ENCODE measurements at regions not wholly inside any gene's neighbourhood (a gene's known extent, or its start where the extent isn't known, plus 50 kb on each side); places are given as distances from the start of the nearest gene placed in this dataset.

- no TSS peak for BruUV-seq (replicated peaks)
- Histone ChIP-seq H3K27me3 (ENCODE audit: control insufficient read depth in 2 of 2, insufficient read depth in 2 of 2, low read length in 2 of 2) (peaks cover 3% of the 10 kb centered on the region in 2 experiments), H3K4me1 (ENCODE audit: control insufficient read depth, extremely low read depth, insufficient read depth, low read length) (no peaks in the 10 kb centered on the region), H3K4me3 (replicated peaks in 1 of 3; ENCODE audit: insufficient read depth in 1 of 3, low read depth in 1 of 3, low read length in 3 of 3) (no peak overlapping the region), H2AFZ (ENCODE audit: low read depth, low read length) (no peak overlapping the region), H3K36me3 (ENCODE audit: control insufficient read depth in 2 of 2, extremely low read depth in 1 of 2, insufficient read depth in 2 of 2, low read length in 2 of 2) (no peaks in the 10 kb centered on the region), H3K4me2 (ENCODE audit: insufficient read depth, low read length) (no peak overlapping the region), H3K27ac (ENCODE audit: insufficient read depth, low read depth, low read length) (no peak overlapping the region), H3K9ac (replicated peaks; ENCODE audit: extremely low read depth, insufficient read depth, low read length) (no peak overlapping the region), H3K9me3 (replicated peaks; ENCODE audit: control insufficient read depth, insufficient read depth, low read length) (no peaks in the 10 kb centered on the region), H3K9me1 (replicated peaks; ENCODE audit: control insufficient read depth, extremely low read depth, insufficient read depth, low read length) (no peaks in the 10 kb centered on the region), H4K20me1 (replicated peaks; ENCODE audit: control insufficient read depth, extremely low read depth, insufficient read depth, low read length) (no peaks in the 10 kb centered on the region), H3K79me2 (ENCODE audit: control insufficient read depth, insufficient read depth, low read length) (no peaks in the 10 kb centered on the region)
- dilution Hi-C loops (cut with MboI; ENCODE audit: extremely low pct_ligation_motif_present, low sequenced_read_pairs) = no loop called here
- intact Hi-C loops (cut with micrococcal nuclease) = no loop called here
- POLR2A ChIA-PET = no interaction called here
- CTCF ChIA-PET = interaction anchor here (1.1 kb wide), 1 partner anchor 10 kb away, joined by 3 read pairs; no protein-coding TSS in a partner anchor
- DNase-seq (ENCODE audit: low read depth, low spot score) (no peak), FAIRE-seq (no peak)
- TF ChIP-seq FOS (IDR thresholded peaks at IDR 0.05; ENCODE audit: borderline replicate concordance, insufficient read depth, low read length) = no peak
- no peak for TF ChIP-seq GATA2 (IDR thresholded peaks at IDR 0.05; ENCODE audit: insufficient read depth, insufficient read length, low read depth, low read length)
- TF ChIP-seq JUN (IDR thresholded peaks at IDR 0.05; ENCODE audit: borderline replicate concordance, insufficient read depth, insufficient read length, low read depth) = no peak
- no peak for TF ChIP-seq POLR2A (IDR thresholded peaks at IDR 0.05; ENCODE audit: low read depth, low read length)
- TF ChIP-seq CTCF (IDR thresholded peaks at IDR 0.05; ENCODE audit: extremely low read depth in 1 of 2, insufficient read depth in 1 of 2, low read depth in 1 of 2, low read length in 2 of 2) = no peak
- TF ChIP-seq, protein P1, sequence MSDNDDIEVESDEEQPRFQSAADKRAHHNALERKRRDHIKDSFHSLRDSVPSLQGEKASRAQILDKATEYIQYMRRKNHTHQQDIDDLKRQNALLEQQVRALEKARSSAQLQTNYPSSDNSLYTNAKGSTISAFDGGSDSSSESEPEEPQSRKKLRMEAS (IDR thresholded peaks at IDR 0.05; ENCODE audit: insufficient read depth, insufficient read length) = no peak
- no peak for TF ChIP-seq POLR2AphosphoS5 (IDR thresholded peaks at IDR 0.05; ENCODE audit: insufficient read depth, low read depth, low read length)
- no peak for TF ChIP-seq MYC (IDR thresholded peaks at IDR 0.05; ENCODE audit: low read depth, low read length)
- TF ChIP-seq EZH2 (IDR thresholded peaks at IDR 0.05; ENCODE audit: borderline replicate concordance, low read depth, low read length, severe bottlenecking) = no peak
Measured at GRCh38 chr9:2459756-2460155, 161.8 kb upstream of the VLDLR start.
